ENCODE measurements at regions not wholly inside any gene's neighbourhood (a gene's known extent, or its start where the extent isn't known, plus 50 kb on each side); places are given as distances from the start of the nearest gene placed in this dataset.

GRCh38 chrX:16222151-16222550, 54.9 kb downstream of the MAGEB17 start:
- Mint-ChIP-seq H3K27ac (no peak overlapping the region), H3K27me3 (no peaks in the 10 kb centered on the region), H3K4me1 (no peaks in the 10 kb centered on the region), H3K36me3 (ENCODE audit: low read depth) (no peaks in the 10 kb centered on the region), H3K4me3 (no peak overlapping the region), H3K9me3 (no peaks in the 10 kb centered on the region)
- no peak for ATAC-seq (replicated peaks)

- H3K27me3 Mint-ChIP-seq, result no peaks in the 10 kb centered on the region
- no peak for ATAC-seq (replicated peaks)
- H3K27ac Mint-ChIP-seq, result no peak overlapping the region
- no peaks in the 10 kb centered on the region for H3K36me3 Mint-ChIP-seq (ENCODE audit: low read depth)
- H3K9me3 Mint-ChIP-seq, result no peaks in the 10 kb centered on the region
- no peak overlapping the region for H3K4me3 Mint-ChIP-seq
- no peaks in the 10 kb centered on the region for H3K4me1 Mint-ChIP-seq
Measured at GRCh38 chrX:16223385-16223784, 56.1 kb downstream of the MAGEB17 start.

GRCh38 chrX:16239211-16239610, 71.9 kb downstream of the MAGEB17 start:
- peak; percentile 80 for ATAC-seq (replicated peaks)
- no peak overlapping the region for H3K4me3 Mint-ChIP-seq
- no peaks in the 10 kb centered on the region for H3K36me3 Mint-ChIP-seq (ENCODE audit: low read depth)
- H3K27ac Mint-ChIP-seq, result no peak overlapping the region
- no peaks in the 10 kb centered on the region for H3K9me3 Mint-ChIP-seq
- peaks cover 6% of the 10 kb centered on the region for H3K27me3 Mint-ChIP-seq
- no peaks in the 10 kb centered on the region for H3K4me1 Mint-ChIP-seq

- Mint-ChIP-seq H3K27me3 (peaks cover 6% of the 10 kb centered on the region), H3K4me3 (no peak overlapping the region), H3K27ac (no peak overlapping the region), H3K9me3 (no peaks in the 10 kb centered on the region), H3K4me1 (no peaks in the 10 kb centered on the region), H3K36me3 (ENCODE audit: low read depth) (no peaks in the 10 kb centered on the region)
- ATAC-seq (replicated peaks), result peak; percentile 35
Measured at GRCh38 chrX:16240231-16240905, 73.1 kb downstream of the MAGEB17 start.

GRCh38 chrX:16240968-16241367, 73.7 kb downstream of the MAGEB17 start:
- no peaks in the 10 kb centered on the region for H3K36me3 Mint-ChIP-seq (ENCODE audit: low read depth)
- no peak for ATAC-seq (replicated peaks)

GRCh38 chrX:16250296-16250695, 83.0 kb downstream of the MAGEB17 start:
- no peak for ATAC-seq (replicated peaks)
- Mint-ChIP-seq H3K9me3 (no peaks in the 10 kb centered on the region), H3K4me1 (no peaks in the 10 kb centered on the region), H3K36me3 (ENCODE audit: low read depth) (no peaks in the 10 kb centered on the region), H3K27ac (no peak overlapping the region), H3K4me3 (no peak overlapping the region), H3K27me3 (peaks cover 8% of the 10 kb centered on the region)

More at GRCh38 chrX:16240968-16241367, 73.7 kb downstream of the MAGEB17 start:
- Mint-ChIP-seq H3K4me3 (no peak overlapping the region), H3K4me1 (no peaks in the 10 kb centered on the region), H3K27me3 (peaks cover 6% of the 10 kb centered on the region), H3K9me3 (no peaks in the 10 kb centered on the region), H3K27ac (no peak overlapping the region)

- Mint-ChIP-seq H3K27ac (no peak overlapping the region), H3K27me3 (peaks cover 10% of the 10 kb centered on the region), H3K4me3 (no peak overlapping the region), H3K36me3 (ENCODE audit: low read depth) (no peaks in the 10 kb centered on the region), H3K4me1 (no peaks in the 10 kb centered on the region), H3K9me3 (no peaks in the 10 kb centered on the region)
- no peak for ATAC-seq (replicated peaks)
Measured at GRCh38 chrX:16251782-16252181, 84.5 kb downstream of the MAGEB17 start.

GRCh38 chrX:16258882-16259281, 91.6 kb downstream of the MAGEB17 start:
- Mint-ChIP-seq H3K4me3 (no peak overlapping the region), H3K36me3 (ENCODE audit: low read depth) (no peaks in the 10 kb centered on the region), H3K4me1 (no peaks in the 10 kb centered on the region), H3K9me3 (no peaks in the 10 kb centered on the region), H3K27me3 (peaks cover 14% of the 10 kb centered on the region), H3K27ac (no peak overlapping the region)
- ATAC-seq (replicated peaks), result no peak

GRCh38 chrX:16267431-16267830, 100.2 kb downstream of the MAGEB17 start:
- ATAC-seq (replicated peaks), result no peak
- Mint-ChIP-seq H3K4me3 (no peak overlapping the region), H3K4me1 (no peaks in the 10 kb centered on the region)

GRCh38 chrX:16268206-16268605, 100.9 kb downstream of the MAGEB17 start:
- Mint-ChIP-seq H3K9me3 (no peaks in the 10 kb centered on the region), H3K27me3 (peaks cover 5% of the 10 kb centered on the region), H3K36me3 (ENCODE audit: low read depth) (no peaks in the 10 kb centered on the region), H3K4me3 (no peak overlapping the region), H3K27ac (no peak overlapping the region), H3K4me1 (no peaks in the 10 kb centered on the region)
- ATAC-seq (replicated peaks), result no peak

More at GRCh38 chrX:16267431-16267830, 100.2 kb downstream of the MAGEB17 start:
- Mint-ChIP-seq H3K9me3 (no peaks in the 10 kb centered on the region), H3K27ac (no peak overlapping the region), H3K36me3 (ENCODE audit: low read depth) (no peaks in the 10 kb centered on the region), H3K27me3 (peaks cover 5% of the 10 kb centered on the region)

GRCh38 chrX:16278927-16279326, 111.6 kb downstream of the MAGEB17 start:
- Mint-ChIP-seq H3K36me3 (ENCODE audit: low read depth) (no peaks in the 10 kb centered on the region), H3K27me3 (peaks cover 20% of the 10 kb centered on the region), H3K27ac (no peak overlapping the region), H3K9me3 (no peaks in the 10 kb centered on the region), H3K4me1 (no peaks in the 10 kb centered on the region), H3K4me3 (no peak overlapping the region)
- no peak for ATAC-seq (replicated peaks)

GRCh38 chrX:16282209-16282608, 114.9 kb downstream of the MAGEB17 start:
- Mint-ChIP-seq H3K27ac (no peak overlapping the region), H3K4me1 (no peaks in the 10 kb centered on the region)

GRCh38 chrX:16284842-16285241, 117.6 kb downstream of the MAGEB17 start:
- Mint-ChIP-seq H3K9me3 (no peaks in the 10 kb centered on the region), H3K27me3 (peaks cover 4% of the 10 kb centered on the region), H3K36me3 (ENCODE audit: low read depth) (no peaks in the 10 kb centered on the region), H3K4me1 (no peaks in the 10 kb centered on the region), H3K27ac (no peak overlapping the region), H3K4me3 (no peak overlapping the region)
- no peak for ATAC-seq (replicated peaks)

More at GRCh38 chrX:16282209-16282608, 114.9 kb downstream of the MAGEB17 start:
- peaks cover 14% of the 10 kb centered on the region for H3K27me3 Mint-ChIP-seq
- ATAC-seq (replicated peaks), result no peak
- H3K36me3 Mint-ChIP-seq (ENCODE audit: low read depth), result no peaks in the 10 kb centered on the region
- no peaks in the 10 kb centered on the region for H3K9me3 Mint-ChIP-seq
- no peak overlapping the region for H3K4me3 Mint-ChIP-seq

GRCh38 chrX:16290997-16291396, 123.7 kb downstream of the MAGEB17 start:
- Mint-ChIP-seq H3K4me3 (no peak overlapping the region), H3K27me3 (peaks cover 7% of the 10 kb centered on the region), H3K9me3 (no peaks in the 10 kb centered on the region), H3K36me3 (ENCODE audit: low read depth) (no peaks in the 10 kb centered on the region), H3K4me1 (no peaks in the 10 kb centered on the region), H3K27ac (no peak overlapping the region)
- no peak for ATAC-seq (replicated peaks)

GRCh38 chrX:16300831-16301230, 133.6 kb downstream of the MAGEB17 start:
- ATAC-seq (replicated peaks), result no peak
- Mint-ChIP-seq H3K4me3 (no peak overlapping the region), H3K4me1 (no peaks in the 10 kb centered on the region), H3K36me3 (ENCODE audit: low read depth) (no peaks in the 10 kb centered on the region), H3K27ac (no peak overlapping the region), H3K27me3 (peaks cover 10% of the 10 kb centered on the region), H3K9me3 (no peaks in the 10 kb centered on the region)

- H3K4me1 Mint-ChIP-seq, result no peaks in the 10 kb centered on the region
- no peaks in the 10 kb centered on the region for H3K36me3 Mint-ChIP-seq (ENCODE audit: low read depth)
- H3K27me3 Mint-ChIP-seq, result peaks cover 6% of the 10 kb centered on the region
- H3K9me3 Mint-ChIP-seq, result no peaks in the 10 kb centered on the region
- no peak overlapping the region for H3K27ac Mint-ChIP-seq
- ATAC-seq (replicated peaks), result no peak
- H3K4me3 Mint-ChIP-seq, result no peak overlapping the region
Measured at GRCh38 chrX:16304751-16305150, 137.5 kb downstream of the MAGEB17 start.

All from activated T-helper 17 cell treated with anti-CD3 and anti-CD28 coated beads, Interleukin-2, amount 50 U/mL, for 72 hours (primary cell).